A549 (cell line): ENCODE measurements at regions not wholly inside any gene's neighbourhood (a gene's known extent, or its start where the extent isn't known, plus 50 kb on each side); places are given as distances from the start of the nearest gene placed in this dataset.

Experiments used
- CHD2 ChIP-seq: fragments of 150-350 bp; IDR thresholded peaks from 2 replicates; pipeline ENCODE4 v1.6.1; 2014; ENCODE audit warnings: low read length; ENCODE audit not compliant: partially characterized antibody
- HMGXB4 ChIP-seq: fragments of 250-450 bp; sonication (Bioruptor Pico); IDR thresholded peaks from 2 replicates; pipeline ENCODE4 v1.5.0; 2021; ENCODE audit warnings: mild to moderate bottlenecking, moderate library complexity, borderline replicate concordance
- JUNB ChIP-seq: fragments of >200 bp; sonication (Bioruptor Twin); formaldehyde crosslinking; IDR thresholded peaks from 2 replicates; pipeline ENCODE4 v1.6.1; 2016
- MAFK ChIP-seq: fragments of 450-650 bp; IDR thresholded peaks from 2 replicates; pipeline ENCODE4 v1.6.1; 2014; ENCODE audit not compliant: partially characterized antibody
- PBX3 ChIP-seq: IDR thresholded peaks from 2 replicates; pipeline ENCODE4 v1.6.1; 2012
- POLR2A ChIP-seq: IDR thresholded peaks from 2 replicates; pipeline ENCODE4 v1.6.1; 2012; ENCODE audit warnings: mild to moderate bottlenecking, low read length
- REST ChIP-seq: fragments of 200-600 bp; sonication (generic); IDR thresholded peaks from 2 replicates; pipeline ENCODE4 v1.6.1; 2016; ENCODE audit warnings: antibody characterized with exemption, mild to moderate bottlenecking, moderate library complexity
- USF2 ChIP-seq: fragments of 450-650 bp; IDR thresholded peaks from 2 replicates; pipeline ENCODE4 v1.6.1; 2014; ENCODE audit warnings: antibody characterized with exemption
- TF ChIP-seq, protein P1 (sequence below): fragments of >200 bp; sonication (Bioruptor Twin); formaldehyde crosslinking; IDR thresholded peaks from 3 replicates; pipeline ENCODE4 v1.5.1; 2016
- TF ChIP-seq, protein P2 (sequence below): fragments of 150-350 bp; IDR thresholded peaks from 2 replicates; pipeline ENCODE4 v1.6.1; 2014; ENCODE audit warnings: low read depth, mild to moderate bottlenecking, low read length
- TF ChIP-seq, protein P3 (sequence below): IDR thresholded peaks from 2 replicates; pipeline ENCODE4 v1.6.1; 2012

DNA sequence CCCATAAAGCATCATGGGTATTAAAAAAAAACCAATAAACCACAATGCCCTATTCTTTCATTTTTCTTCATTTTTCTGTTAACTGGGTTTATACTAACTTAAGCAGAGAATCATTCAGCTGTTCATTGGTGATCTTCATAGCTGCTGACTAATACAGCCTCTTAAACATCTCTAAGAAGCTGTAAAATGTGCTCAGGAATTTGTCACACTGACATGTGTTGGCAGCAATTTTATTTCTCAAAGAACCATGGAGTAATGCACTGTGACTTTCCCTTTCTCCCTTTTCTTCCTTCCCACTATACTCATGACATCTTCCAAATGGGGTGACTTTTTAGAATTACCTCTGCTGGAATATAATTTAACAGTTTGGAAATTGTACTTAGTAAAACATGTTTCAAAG lies 315.4 kb downstream of the ANTXR2 start:
- TF ChIP-seq, protein P1, sequence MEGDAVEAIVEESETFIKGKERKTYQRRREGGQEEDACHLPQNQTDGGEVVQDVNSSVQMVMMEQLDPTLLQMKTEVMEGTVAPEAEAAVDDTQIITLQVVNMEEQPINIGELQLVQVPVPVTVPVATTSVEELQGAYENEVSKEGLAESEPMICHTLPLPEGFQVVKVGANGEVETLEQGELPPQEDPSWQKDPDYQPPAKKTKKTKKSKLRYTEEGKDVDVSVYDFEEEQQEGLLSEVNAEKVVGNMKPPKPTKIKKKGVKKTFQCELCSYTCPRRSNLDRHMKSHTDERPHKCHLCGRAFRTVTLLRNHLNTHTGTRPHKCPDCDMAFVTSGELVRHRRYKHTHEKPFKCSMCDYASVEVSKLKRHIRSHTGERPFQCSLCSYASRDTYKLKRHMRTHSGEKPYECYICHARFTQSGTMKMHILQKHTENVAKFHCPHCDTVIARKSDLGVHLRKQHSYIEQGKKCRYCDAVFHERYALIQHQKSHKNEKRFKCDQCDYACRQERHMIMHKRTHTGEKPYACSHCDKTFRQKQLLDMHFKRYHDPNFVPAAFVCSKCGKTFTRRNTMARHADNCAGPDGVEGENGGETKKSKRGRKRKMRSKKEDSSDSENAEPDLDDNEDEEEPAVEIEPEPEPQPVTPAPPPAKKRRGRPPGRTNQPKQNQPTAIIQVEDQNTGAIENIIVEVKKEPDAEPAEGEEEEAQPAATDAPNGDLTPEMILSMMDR = no peak
- no peak for TF ChIP-seq USF2
- TF ChIP-seq REST = no peak
- TF ChIP-seq, protein P2, sequence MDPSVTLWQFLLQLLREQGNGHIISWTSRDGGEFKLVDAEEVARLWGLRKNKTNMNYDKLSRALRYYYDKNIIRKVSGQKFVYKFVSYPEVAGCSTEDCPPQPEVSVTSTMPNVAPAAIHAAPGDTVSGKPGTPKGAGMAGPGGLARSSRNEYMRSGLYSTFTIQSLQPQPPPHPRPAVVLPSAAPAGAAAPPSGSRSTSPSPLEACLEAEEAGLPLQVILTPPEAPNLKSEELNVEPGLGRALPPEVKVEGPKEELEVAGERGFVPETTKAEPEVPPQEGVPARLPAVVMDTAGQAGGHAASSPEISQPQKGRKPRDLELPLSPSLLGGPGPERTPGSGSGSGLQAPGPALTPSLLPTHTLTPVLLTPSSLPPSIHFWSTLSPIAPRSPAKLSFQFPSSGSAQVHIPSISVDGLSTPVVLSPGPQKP = no peak
- no peak for TF ChIP-seq HMGXB4 (CRISPR knock-in tag)
- TF ChIP-seq, protein P3, sequence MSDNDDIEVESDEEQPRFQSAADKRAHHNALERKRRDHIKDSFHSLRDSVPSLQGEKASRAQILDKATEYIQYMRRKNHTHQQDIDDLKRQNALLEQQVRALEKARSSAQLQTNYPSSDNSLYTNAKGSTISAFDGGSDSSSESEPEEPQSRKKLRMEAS = no peak
- TF ChIP-seq CHD2 = no peak
- TF ChIP-seq MAFK = no peak
- TF ChIP-seq PBX3 = no peak
- no peak for TF ChIP-seq JUNB
- TF ChIP-seq POLR2A = no peak
